SK-N-SH (cell line): ENCODE measurements at regions not wholly inside any gene's neighbourhood (a gene's known extent, or its start where the extent isn't known, plus 50 kb on each side); places are given as distances from the start of the nearest gene placed in this dataset.

Source experiments
- CTCF ChIA-PET: fragments of 300-600, 350-600 bp; formaldehyde crosslinking; extraction: SDS; loops from one replicate; lab custom pipeline; 2021; lab: Yijun Ruan, JAX
- POLR2A ChIA-PET: fragments of 350-600 bp; sonication (Branson Sonifier 250); formaldehyde crosslinking; extraction: SDS; loops from one replicate; lab custom pipeline; 2020; ENCODE audit warnings: antibody characterized with exemption, inconsistent platforms; lab: Yijun Ruan, JAX
- DNase-seq: peaks from one replicate; pipeline ENCODE4 v3.0.0; 2012
- H2AFZ ChIP-seq: fragments of 200-600 bp; sonication (generic); 2 replicates; pipeline ENCODE4 v1.8.1; 2016; ENCODE audit warnings: antibody characterized with exemption, mild to moderate bottlenecking, low read depth
- H3F3A ChIP-seq: fragments of 200-600 bp; sonication (generic); replicated peaks from 2 replicates; pipeline ENCODE3; 2016; ENCODE audit warnings: antibody characterized with exemption, mild to moderate bottlenecking; ENCODE audit not compliant: insufficient read depth
- H3K27ac ChIP-seq, 2 experiments: fragments of 200-500 bp in 1 of 2; fragments of 200-600 bp in 1 of 2; sonication (Bioruptor generic) in 1 of 2; sonication (generic), shearing (Covaris generic) in 1 of 2; 2 replicates each; pipeline versions ENCODE4 v1.5.1 to v1.6.1; 2014 to 2016; ENCODE audit warnings: low read depth in 2 of 2, inconsistent platforms in 1 of 2, low read length in 1 of 2, mild to moderate bottlenecking in 1 of 2, mixed read lengths in 1 of 2
- H3K27me3 ChIP-seq: fragments of 200-600 bp; sonication (generic), shearing (Covaris generic); 2 replicates; pipeline ENCODE4 v1.6.1; 2016; ENCODE audit warnings: mixed run types; ENCODE audit not compliant: insufficient read depth
- H3K36me3 ChIP-seq, 2 experiments: fragments of 200-500 bp in 1 of 2; fragments of 200-600 bp in 1 of 2; sonication (Bioruptor generic) in 1 of 2; sonication (generic) in 1 of 2; replicated peaks in 1 of 2; 2 replicates each; pipeline versions ENCODE3 to v1.5.1; 2014 to 2016; ENCODE audit warnings: low read length in 1 of 2, mild to moderate bottlenecking in 1 of 2; ENCODE audit not compliant: insufficient read depth in 2 of 2, control insufficient read depth in 1 of 2
- H3K4me1 ChIP-seq, 2 experiments: fragments of 200-500 bp in 1 of 2; fragments of 200-600 bp in 1 of 2; sonication (Bioruptor generic) in 1 of 2; sonication (generic), shearing (Covaris generic) in 1 of 2; 2 replicates each; pipeline versions ENCODE4 v1.5.1 to v1.6.1; 2014 to 2016; ENCODE audit warnings: low read depth in 1 of 2, low read length in 1 of 2, mixed run types in 1 of 2; ENCODE audit not compliant: insufficient read depth in 2 of 2, control insufficient read depth in 1 of 2
- H3K4me2 ChIP-seq: fragments of 200-600 bp; sonication (generic), shearing (Covaris generic); 2 replicates; pipeline ENCODE4 v1.6.1; 2017; ENCODE audit warnings: mixed run types
- H3K4me3 ChIP-seq, 2 experiments: fragments of 200-500 bp in 1 of 2; fragments of 200-600 bp in 1 of 2; sonication (Bioruptor generic) in 1 of 2; sonication (generic), shearing (Covaris generic) in 1 of 2; 2 replicates each; pipeline versions ENCODE4 v1.5.1 to v1.8.1; 2014 to 2016; ENCODE audit warnings: low read depth in 2 of 2, inconsistent platforms in 1 of 2, low read length in 1 of 2, mild to moderate bottlenecking in 1 of 2, mixed read lengths in 1 of 2, moderate library complexity in 1 of 2
- H3K79me2 ChIP-seq: fragments of 200-600 bp; sonication (generic); 2 replicates; pipeline ENCODE4 v1.8.1; 2017; ENCODE audit warnings: mild to moderate bottlenecking; ENCODE audit not compliant: insufficient read depth
- H3K9ac ChIP-seq: fragments of 200-600 bp; sonication (generic); 2 replicates; pipeline ENCODE4 v1.6.1; 2017; ENCODE audit warnings: mixed run types
- H3K9me2 ChIP-seq: fragments of 200-600 bp; sonication (generic); 2 replicates; pipeline ENCODE4 v1.6.1; 2017; ENCODE audit warnings: mixed run types
- H3K9me3 ChIP-seq: fragments of 200-600 bp; sonication (generic); 2 replicates; pipeline ENCODE4 v1.6.1; 2017; ENCODE audit warnings: mixed run types, mild to moderate bottlenecking, moderate library complexity
- H4K20me1 ChIP-seq: fragments of 200-600 bp; sonication (generic); 2 replicates; pipeline ENCODE4 v1.6.1; 2017; ENCODE audit warnings: mild to moderate bottlenecking, mixed run types; ENCODE audit not compliant: insufficient read depth
- CHD2 ChIP-seq: fragments of 150-350 bp; IDR thresholded peaks from 2 replicates; pipeline ENCODE4 v1.6.1; 2018; ENCODE audit warnings: low read length; ENCODE audit not compliant: partially characterized antibody
- CTCF ChIP-seq: fragments of 200-600 bp; sonication (generic); IDR thresholded peaks from 2 replicates; pipeline ENCODE4 v1.6.1; 2017; ENCODE audit warnings: antibody characterized with exemption, mild to moderate bottlenecking, moderate library complexity
- EZH2phosphoT487 ChIP-seq: fragments of 200-600 bp; sonication (generic); IDR thresholded peaks from 2 replicates; pipeline ENCODE4 v1.6.1; 2017; ENCODE audit warnings: low read depth, mixed run types, mild to moderate bottlenecking, antibody characterized with exemption, moderate library complexity, borderline replicate concordance
- FOXJ3 ChIP-seq: sonication (generic); formaldehyde crosslinking; IDR thresholded peaks from 2 replicates; pipeline ENCODE4 v1.5.1; 2020; ENCODE audit warnings: mild to moderate bottlenecking, missing genetic modification reagents
- FOXM1 ChIP-seq: IDR thresholded peaks from 2 replicates; pipeline ENCODE4 v1.4.0; 2012; ENCODE audit warnings: low read depth, mild to moderate bottlenecking
- GABPA ChIP-seq: IDR thresholded peaks from 2 replicates; pipeline ENCODE4 v1.4.0; 2012; ENCODE audit warnings: low read depth, mild to moderate bottlenecking
- JUND ChIP-seq: IDR thresholded peaks from 2 replicates; pipeline ENCODE4 v1.4.0; 2012
- MEF2A ChIP-seq: IDR thresholded peaks from 2 replicates; pipeline ENCODE4 v1.4.0; 2012; ENCODE audit warnings: low read depth, borderline replicate concordance
- MXI1 ChIP-seq: IDR thresholded peaks from 2 replicates; pipeline ENCODE4 v1.6.1; 2012; ENCODE audit warnings: mild to moderate bottlenecking, low read depth, low read length, improper control_type of control experiment
- NFIC ChIP-seq: IDR thresholded peaks from 2 replicates; pipeline ENCODE4 v1.4.0; 2012; ENCODE audit warnings: borderline replicate concordance
- POLR2AphosphoS5 ChIP-seq: IDR thresholded peaks from 2 replicates; pipeline ENCODE4 v1.6.1; 2012; ENCODE audit warnings: low read depth, low read length
- RFX5 ChIP-seq: IDR thresholded peaks from 2 replicates; pipeline ENCODE4 v1.6.1; 2012; ENCODE audit warnings: mild to moderate bottlenecking, improper control_type of control experiment, low read length
- RXRA ChIP-seq: IDR thresholded peaks from 2 replicates; pipeline ENCODE4 v1.4.0; 2012; ENCODE audit warnings: low read depth, mild to moderate bottlenecking, borderline replicate concordance
- TCF12 ChIP-seq: IDR thresholded peaks from 2 replicates; pipeline ENCODE4 v1.4.0; 2012
- YY1 ChIP-seq: IDR thresholded peaks from 2 replicates; pipeline ENCODE4 v1.4.0; 2012; ENCODE audit warnings: low read depth, mild to moderate bottlenecking
- WGBS: methylation state at CpG from one replicate; pipeline ENCODE4 v1.1.6; 2017; ENCODE audit warnings: low lambda C conversion rate; 5-methylcytosine and 5-hydroxymethylcytosine counted together
- TF ChIP-seq, protein P1 (sequence below): IDR thresholded peaks from 2 replicates; pipeline ENCODE4 v1.4.0; 2012; ENCODE audit warnings: low read depth, borderline replicate concordance
- TF ChIP-seq, protein P2 (sequence below): fragments of 150-350 bp; IDR thresholded peaks from 2 replicates; pipeline ENCODE4 v1.6.1; 2016; ENCODE audit warnings: mild to moderate bottlenecking, low read depth, low read length

DNA sequence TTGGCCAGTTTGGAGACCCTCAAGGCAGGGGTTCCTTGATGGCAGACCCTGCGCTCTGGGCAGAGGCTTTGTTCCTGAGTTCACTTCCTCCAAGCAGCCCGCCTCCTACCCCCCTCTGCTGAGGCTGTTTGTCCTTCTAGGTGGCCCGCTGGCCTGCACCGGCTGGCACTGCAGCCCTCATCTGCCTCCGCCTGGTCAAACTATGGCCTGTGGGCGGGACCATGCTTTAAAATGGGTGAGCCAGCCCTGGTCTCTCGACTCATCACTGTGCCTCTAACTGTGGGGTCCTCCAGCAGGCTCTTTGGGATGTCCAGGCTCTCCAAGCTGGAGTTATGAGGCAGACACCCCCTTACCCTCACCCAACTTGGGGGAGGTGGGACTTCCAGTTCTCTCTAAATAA, 78.9 kb upstream of the SLC22A11 start:
- DNase-seq: no peak
- POLR2A ChIA-PET: no interaction called here
- CTCF ChIA-PET: interaction anchor here (1.5 kb wide), 1 partner anchor 172 kb away, joined by 6 read pairs; no protein-coding TSS in a partner anchor

DNA sequence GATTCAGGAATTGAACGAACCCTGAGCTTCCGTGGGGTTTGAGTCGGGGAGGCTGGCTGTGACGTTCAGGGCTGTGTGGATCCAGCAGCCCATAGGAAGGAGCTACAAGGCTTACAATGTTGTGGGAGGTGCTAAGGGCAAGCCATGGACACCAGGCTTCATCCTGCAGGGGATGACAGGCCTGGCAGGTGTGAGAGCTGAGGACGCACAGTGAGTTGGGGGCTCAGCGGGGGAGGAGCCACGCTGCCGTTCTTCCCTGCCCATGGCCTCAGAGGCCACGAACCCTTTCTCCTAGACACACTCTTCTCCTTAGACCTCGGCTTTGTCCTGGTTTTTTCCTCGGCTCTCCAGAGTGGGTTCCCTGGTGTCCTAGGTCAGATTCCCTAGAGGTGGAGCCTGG, 78.1 kb upstream of the SLC22A11 start:
- H3K27ac ChIP-seq: no peak overlapping the region
- no peak for DNase-seq
- no peaks in the 10 kb centered on the region for H4K20me1 ChIP-seq
- H3K79me2 ChIP-seq: no peaks in the 10 kb centered on the region
- WGBS: 69% methylated on average over 11 of the region's 11 CpGs
- no peaks in the 10 kb centered on the region for H3K9me3 ChIP-seq
- H2AFZ ChIP-seq: no peak overlapping the region
- TF ChIP-seq JUND (no peak), CHD2 (no peak), EZH2phosphoT487 (no peak), POLR2AphosphoS5 (no peak)
- TF ChIP-seq, protein P1, sequence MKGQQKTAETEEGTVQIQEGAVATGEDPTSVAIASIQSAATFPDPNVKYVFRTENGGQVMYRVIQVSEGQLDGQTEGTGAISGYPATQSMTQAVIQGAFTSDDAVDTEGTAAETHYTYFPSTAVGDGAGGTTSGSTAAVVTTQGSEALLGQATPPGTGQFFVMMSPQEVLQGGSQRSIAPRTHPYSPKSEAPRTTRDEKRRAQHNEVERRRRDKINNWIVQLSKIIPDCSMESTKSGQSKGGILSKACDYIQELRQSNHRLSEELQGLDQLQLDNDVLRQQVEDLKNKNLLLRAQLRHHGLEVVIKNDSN: no peak
- no peak overlapping the region for H3K9ac ChIP-seq
- CTCF ChIA-PET: interaction anchor here (1.0 to 1.7 kb wide), 3 partner anchors 12 to 172 kb away, joined by 3 to 10 read pairs (median 6); no protein-coding TSS in a partner anchor
- no peaks in the 10 kb centered on the region for H3K9me2 ChIP-seq
- H3K4me1 ChIP-seq: no peaks in the 10 kb centered on the region; a peak in 1 of 4 replicates
- no peaks in the 10 kb centered on the region for H3F3A ChIP-seq
- peaks cover 18% of the 10 kb centered on the region; the same call in 1 of the 2 replicates for H3K27me3 ChIP-seq
- H3K4me2 ChIP-seq: no peak overlapping the region
- no peaks in the 10 kb centered on the region for H3K36me3 ChIP-seq
- POLR2A ChIA-PET: no interaction called here
- no peak overlapping the region for H3K4me3 ChIP-seq

More for the DNA sequence above, 78.9 kb upstream of the SLC22A11 start:
- Histone ChIP-seq H3K9ac (no peak overlapping the region), H3F3A (no peaks in the 10 kb centered on the region), H3K27me3 (peaks cover 18% of the 10 kb centered on the region; the same call in 1 of the 2 replicates), H3K4me3 (no peak overlapping the region), H3K79me2 (no peaks in the 10 kb centered on the region), H3K27ac (no peak overlapping the region), H2AFZ (no peak overlapping the region), H3K4me1 (no peaks in the 10 kb centered on the region; a peak in 1 of 4 replicates), H3K36me3 (no peaks in the 10 kb centered on the region), H3K9me2 (no peaks in the 10 kb centered on the region), H3K4me2 (no peak overlapping the region), H4K20me1 (no peaks in the 10 kb centered on the region), H3K9me3 (no peaks in the 10 kb centered on the region)
- 48% methylated on average over 6 of the region's 7 CpGs for WGBS
- TF ChIP-seq, protein P1: no peak
- TF ChIP-seq, protein P2, sequence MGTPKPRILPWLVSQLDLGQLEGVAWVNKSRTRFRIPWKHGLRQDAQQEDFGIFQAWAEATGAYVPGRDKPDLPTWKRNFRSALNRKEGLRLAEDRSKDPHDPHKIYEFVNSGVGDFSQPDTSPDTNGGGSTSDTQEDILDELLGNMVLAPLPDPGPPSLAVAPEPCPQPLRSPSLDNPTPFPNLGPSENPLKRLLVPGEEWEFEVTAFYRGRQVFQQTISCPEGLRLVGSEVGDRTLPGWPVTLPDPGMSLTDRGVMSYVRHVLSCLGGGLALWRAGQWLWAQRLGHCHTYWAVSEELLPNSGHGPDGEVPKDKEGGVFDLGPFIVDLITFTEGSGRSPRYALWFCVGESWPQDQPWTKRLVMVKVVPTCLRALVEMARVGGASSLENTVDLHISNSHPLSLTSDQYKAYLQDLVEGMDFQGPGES: no peak
- no peak for TF ChIP-seq TCF12
- TF ChIP-seq MEF2A: no peak
- no peak for TF ChIP-seq FOXJ3 (CRISPR knock-in tag)
- TF ChIP-seq RXRA: no peak
- TF ChIP-seq MXI1: no peak
- no peak for TF ChIP-seq RFX5
- no peak for TF ChIP-seq NFIC
- no peak for TF ChIP-seq FOXM1
- TF ChIP-seq GABPA: no peak
- no peak for TF ChIP-seq EZH2phosphoT487
- TF ChIP-seq CHD2: no peak
- TF ChIP-seq CTCF: no peak
- TF ChIP-seq YY1: no peak
- TF ChIP-seq POLR2AphosphoS5: no peak
